ENCODE measurements at regions not wholly inside any gene's neighbourhood (a gene's known extent, or its start where the extent isn't known, plus 50 kb on each side); places are given as distances from the start of the nearest gene placed in this dataset.

DNA sequence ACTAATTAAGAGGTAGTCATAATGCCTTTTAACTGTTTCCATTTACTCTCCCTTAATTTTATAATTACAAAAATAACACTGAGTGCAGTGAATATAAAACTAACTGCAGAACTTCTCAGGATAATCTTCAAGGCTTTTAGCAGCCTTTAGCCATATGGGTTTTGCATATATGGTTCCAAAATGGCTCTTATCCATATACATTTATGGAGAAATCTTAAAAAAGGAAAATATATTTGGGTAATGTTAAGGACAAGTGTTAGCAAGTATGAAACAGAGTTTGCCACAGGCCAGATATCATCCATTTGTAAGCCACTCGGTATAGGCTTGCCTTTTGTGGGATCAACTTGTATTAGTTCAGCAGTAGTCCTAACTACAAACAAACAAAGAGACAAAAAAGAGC is 423.4 kb downstream of the PDHA2 start:
- Mint-ChIP-seq H3K27me3 (ENCODE audit: low read depth) (no peaks in the 10 kb centered on the region), H3K4me1 (no peaks in the 10 kb centered on the region), H3K4me3 (no peak overlapping the region), H3K27ac (no peak overlapping the region), H3K9me3 (peaks cover 2% of the 10 kb centered on the region), H3K36me3 (ENCODE audit: low read depth) (no peaks in the 10 kb centered on the region)
- TF ChIP-seq, protein P1, sequence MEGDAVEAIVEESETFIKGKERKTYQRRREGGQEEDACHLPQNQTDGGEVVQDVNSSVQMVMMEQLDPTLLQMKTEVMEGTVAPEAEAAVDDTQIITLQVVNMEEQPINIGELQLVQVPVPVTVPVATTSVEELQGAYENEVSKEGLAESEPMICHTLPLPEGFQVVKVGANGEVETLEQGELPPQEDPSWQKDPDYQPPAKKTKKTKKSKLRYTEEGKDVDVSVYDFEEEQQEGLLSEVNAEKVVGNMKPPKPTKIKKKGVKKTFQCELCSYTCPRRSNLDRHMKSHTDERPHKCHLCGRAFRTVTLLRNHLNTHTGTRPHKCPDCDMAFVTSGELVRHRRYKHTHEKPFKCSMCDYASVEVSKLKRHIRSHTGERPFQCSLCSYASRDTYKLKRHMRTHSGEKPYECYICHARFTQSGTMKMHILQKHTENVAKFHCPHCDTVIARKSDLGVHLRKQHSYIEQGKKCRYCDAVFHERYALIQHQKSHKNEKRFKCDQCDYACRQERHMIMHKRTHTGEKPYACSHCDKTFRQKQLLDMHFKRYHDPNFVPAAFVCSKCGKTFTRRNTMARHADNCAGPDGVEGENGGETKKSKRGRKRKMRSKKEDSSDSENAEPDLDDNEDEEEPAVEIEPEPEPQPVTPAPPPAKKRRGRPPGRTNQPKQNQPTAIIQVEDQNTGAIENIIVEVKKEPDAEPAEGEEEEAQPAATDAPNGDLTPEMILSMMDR (IDR thresholded peaks at IDR 0.05; ENCODE audit: unreplicated experiment in 3 of 3) = no peak

DNA sequence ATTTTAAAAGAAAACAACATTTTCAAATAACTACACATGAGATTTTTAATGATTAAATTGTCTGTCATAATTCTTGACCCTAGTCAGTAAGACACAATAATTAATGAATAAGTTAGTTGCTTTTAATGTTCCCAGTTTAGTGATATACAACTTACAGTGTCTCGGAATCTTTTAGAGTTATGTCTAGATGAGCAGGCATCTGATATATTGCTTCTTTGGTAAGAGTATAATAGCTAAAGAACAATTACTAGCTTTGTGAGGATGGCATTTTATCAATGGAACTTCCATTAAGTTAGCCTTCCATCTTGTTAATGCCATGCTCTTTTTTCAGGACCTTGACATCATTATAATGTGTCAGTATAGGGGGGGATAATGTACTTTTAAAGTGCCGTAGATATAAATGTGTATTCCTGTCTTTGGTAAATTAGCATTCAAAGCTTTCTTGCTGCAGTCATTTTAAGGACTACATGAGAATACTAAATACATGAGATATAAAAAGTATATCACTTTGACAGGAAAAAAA is 425.1 kb downstream of the PDHA2 start:
- Mint-ChIP-seq H3K36me3 (ENCODE audit: low read depth) (no peaks in the 10 kb centered on the region), H3K9me3 (peaks cover 2% of the 10 kb centered on the region), H3K27ac (no peak overlapping the region), H3K4me1 (no peaks in the 10 kb centered on the region), H3K27me3 (ENCODE audit: low read depth) (no peaks in the 10 kb centered on the region), H3K4me3 (no peak overlapping the region)
- TF ChIP-seq, protein P1 (IDR thresholded peaks at IDR 0.05; ENCODE audit: unreplicated experiment in 3 of 3) = no peak

DNA sequence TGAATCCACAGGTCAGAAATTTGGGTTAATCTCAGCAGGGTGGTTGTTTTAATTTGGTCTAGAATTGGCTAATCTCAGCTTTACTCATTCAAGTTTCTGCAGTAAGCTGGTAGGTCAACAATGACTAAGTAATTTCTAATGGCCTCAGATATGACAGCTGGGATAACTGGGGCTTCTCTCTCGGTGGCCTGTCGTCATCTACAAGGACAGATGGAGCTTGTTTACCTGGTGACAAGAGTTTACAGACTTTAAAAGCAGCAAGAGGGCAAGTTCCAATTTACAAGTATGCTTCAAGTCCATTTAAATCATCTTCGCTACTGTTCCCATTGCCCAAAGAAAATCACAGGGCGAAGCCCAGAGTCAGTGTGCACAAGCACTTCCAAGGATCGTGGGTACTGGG is 453.9 kb downstream of the PDHA2 start:
- Mint-ChIP-seq H3K9me3 (no peaks in the 10 kb centered on the region), H3K4me3 (no peak overlapping the region), H3K36me3 (ENCODE audit: low read depth) (no peaks in the 10 kb centered on the region), H3K4me1 (no peaks in the 10 kb centered on the region), H3K27ac (no peak overlapping the region), H3K27me3 (ENCODE audit: low read depth) (no peaks in the 10 kb centered on the region)
- TF ChIP-seq, protein P1 (IDR thresholded peaks at IDR 0.05; ENCODE audit: unreplicated experiment in 3 of 3) = no peak

DNA sequence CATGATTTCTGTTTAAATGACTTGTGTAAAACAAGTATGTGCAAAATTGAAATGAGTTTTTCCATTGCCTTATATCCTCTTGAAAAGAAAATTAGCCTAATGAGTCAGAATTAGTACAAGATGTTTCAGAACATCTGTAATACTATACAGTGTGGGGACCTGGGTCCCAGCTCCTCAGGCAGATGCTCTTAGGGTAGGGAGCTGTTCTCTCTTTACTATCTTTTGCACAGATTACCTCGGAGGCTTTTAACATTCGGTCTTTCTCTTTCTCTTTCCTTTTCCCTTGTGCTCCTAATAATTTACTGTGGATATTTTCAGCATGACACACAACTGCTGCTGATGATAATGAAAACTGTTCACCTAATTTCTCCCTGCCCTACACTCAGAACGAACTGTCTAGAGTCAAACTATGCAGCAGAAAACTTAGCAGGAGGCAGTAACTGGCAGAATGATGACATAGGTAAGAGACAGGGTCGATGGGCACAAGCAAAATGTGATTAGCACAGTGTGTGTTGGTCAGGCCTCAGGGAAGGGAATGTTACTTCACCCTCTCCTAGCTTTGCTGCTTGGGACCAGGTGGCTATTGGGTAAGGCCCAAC is 455.3 kb downstream of the PDHA2 start:
- no peaks in the 10 kb centered on the region for H3K36me3 Mint-ChIP-seq (ENCODE audit: low read depth)
- TF ChIP-seq, protein P1 (IDR thresholded peaks at IDR 0.05; ENCODE audit: unreplicated experiment in 3 of 3) = no peak
- H3K27ac Mint-ChIP-seq = no peak overlapping the region
- no peaks in the 10 kb centered on the region for H3K9me3 Mint-ChIP-seq
- no peak overlapping the region for H3K4me3 Mint-ChIP-seq
- no peaks in the 10 kb centered on the region for H3K27me3 Mint-ChIP-seq (ENCODE audit: low read depth)
- H3K4me1 Mint-ChIP-seq = no peaks in the 10 kb centered on the region

DNA sequence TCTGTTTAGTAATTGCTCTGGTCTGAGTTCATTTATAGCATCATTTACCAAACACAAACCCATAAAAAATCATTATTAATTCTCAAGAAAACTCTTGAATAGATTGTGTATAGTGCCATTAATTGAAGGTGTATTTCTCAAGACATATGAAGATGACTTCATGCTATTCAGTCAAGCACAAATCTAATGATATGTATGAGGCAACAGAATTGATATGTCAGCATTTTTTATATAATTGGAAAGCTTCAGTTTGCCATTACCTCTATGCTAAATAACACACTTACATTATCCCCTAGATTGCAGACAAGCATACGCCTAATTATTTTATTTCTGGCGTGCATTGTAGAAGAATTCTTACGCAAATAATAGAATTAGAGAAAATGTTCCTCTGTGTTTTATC is 461.8 kb downstream of the PDHA2 start:
- TF ChIP-seq, protein P1 (IDR thresholded peaks at IDR 0.05; ENCODE audit: unreplicated experiment in 3 of 3) = no peak
- Mint-ChIP-seq H3K27ac (no peak overlapping the region), H3K36me3 (ENCODE audit: low read depth) (no peaks in the 10 kb centered on the region), H3K4me1 (no peaks in the 10 kb centered on the region), H3K4me3 (no peak overlapping the region), H3K9me3 (no peaks in the 10 kb centered on the region), H3K27me3 (ENCODE audit: low read depth) (no peaks in the 10 kb centered on the region)

DNA sequence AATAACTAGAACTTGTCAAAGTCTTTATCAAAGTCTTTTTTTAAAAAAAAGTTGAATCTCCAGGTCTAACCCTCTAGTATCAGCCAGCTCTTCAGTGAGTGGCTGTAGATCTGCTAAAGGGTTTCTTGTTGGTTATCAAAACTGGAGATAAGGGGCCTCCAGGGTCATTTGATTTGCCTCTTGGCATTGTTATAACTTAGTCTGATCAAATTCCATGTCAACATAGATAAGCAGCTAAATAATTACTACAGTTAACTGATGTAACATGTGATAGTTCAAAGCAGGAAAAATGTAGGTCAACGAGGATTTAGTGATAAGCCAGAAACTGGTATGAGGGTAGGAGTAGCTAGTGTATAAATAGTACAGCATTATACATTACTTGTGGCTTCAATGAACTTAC is 465.1 kb downstream of the PDHA2 start:
- Mint-ChIP-seq H3K9me3 (peaks cover 17% of the 10 kb centered on the region), H3K27me3 (ENCODE audit: low read depth) (no peaks in the 10 kb centered on the region), H3K27ac (no peak overlapping the region), H3K4me3 (no peak overlapping the region), H3K4me1 (no peaks in the 10 kb centered on the region), H3K36me3 (ENCODE audit: low read depth) (no peaks in the 10 kb centered on the region)
- TF ChIP-seq, protein P1 (IDR thresholded peaks at IDR 0.05; ENCODE audit: unreplicated experiment in 3 of 3) = no peak
